ENCODE measurements at regions not wholly inside any gene's neighbourhood (a gene's known extent, or its start where the extent isn't known, plus 50 kb on each side); places are given as distances from the start of the nearest gene placed in this dataset.

- no peak overlapping the region for H2BK12ac ChIP-seq (ENCODE audit: insufficient read length, low read depth, low read length)
- Mint-ChIP-seq H3K36me3 (ENCODE audit: insufficient read depth in 1 of 3, low read depth in 3 of 3) (no peaks in the 10 kb centered on the region), H3K9me3 (no peaks in the 10 kb centered on the region), H3K27me3 (ENCODE audit: low read depth) (no peaks in the 10 kb centered on the region), H3K4me3 (no peak overlapping the region), H3K4me1 (peaks cover 39 to 42% of the 10 kb centered on the region in 2 experiments), H3K27ac (no peak overlapping the region)
- no peak overlapping the region for H2BK120ac ChIP-seq (ENCODE audit: low read depth, low read length, poor library complexity, severe bottlenecking)
- no peak for TF ChIP-seq CTCF (conservative IDR thresholded peaks at IDR 0.05)
- no peak overlapping the region for H2AFZ ChIP-seq (ENCODE audit: low read length)
- no peaks in the 10 kb centered on the region for H3K79me2 ChIP-seq (ENCODE audit: insufficient read depth, low read length)
- H4K5ac ChIP-seq (ENCODE audit: insufficient read length, low read depth, low read length), result no peak overlapping the region
- H4K8ac ChIP-seq (replicated peaks; ENCODE audit: insufficient read length, low read depth, low read length), result no peak overlapping the region
- no peaks in the 10 kb centered on the region for H3K27me3 ChIP-seq (ENCODE audit: insufficient read depth, low read length)
- H2AK5ac ChIP-seq (ENCODE audit: insufficient read length, low read length), result no peak overlapping the region
- H2BK5ac ChIP-seq (ENCODE audit: insufficient read length, low read length), result no peak overlapping the region
- no peak overlapping the region for H4K91ac ChIP-seq (ENCODE audit: insufficient read length, low read depth, low read length)
- WGBS (ENCODE audit: extremely low coverage, insufficient read length, low lambda C conversion rate), result no CpG with 5 or more reads among the region's 1 CpG
- no peak overlapping the region for H3K4ac ChIP-seq (ENCODE audit: low read depth, low read length)
- no peak overlapping the region for H3K56ac ChIP-seq (ENCODE audit: insufficient read length, low read depth, low read length)
- no peak overlapping the region for H3K14ac ChIP-seq (ENCODE audit: insufficient read depth, low read length)
- H4K20me1 ChIP-seq (ENCODE audit: control insufficient read depth, insufficient read depth, insufficient read length), result no peaks in the 10 kb centered on the region
- no peaks in the 10 kb centered on the region for H3K23me2 ChIP-seq (ENCODE audit: insufficient read length, low read depth, low read length, poor library complexity, severe bottlenecking)
- DNase-seq, result no peak
- H3K4me2 ChIP-seq (ENCODE audit: insufficient read depth, insufficient read length, low read length), result no peak overlapping the region
- H2BK15ac ChIP-seq (ENCODE audit: low read depth, low read length), result no peak overlapping the region
- H2BK20ac ChIP-seq (ENCODE audit: low read depth, low read length, poor library complexity, severe bottlenecking), result no peak overlapping the region
- H3K23ac ChIP-seq (ENCODE audit: insufficient read length, low read depth, low read length), result no peak overlapping the region
- no peaks in the 10 kb centered on the region for H3K9me3 ChIP-seq (ENCODE audit: control insufficient read depth, low read depth, low read length)
- H3K9ac ChIP-seq (ENCODE audit: extremely low read depth, insufficient read length, low read length), result no peak overlapping the region
- H3K79me1 ChIP-seq (ENCODE audit: insufficient read depth, low read depth, low read length, poor library complexity, severe bottlenecking), result no peaks in the 10 kb centered on the region
- H3K27ac ChIP-seq (ENCODE audit: insufficient read length, low read depth, low read length), result no peak overlapping the region
- H3T11ph ChIP-seq (ENCODE audit: low read length), result no peak overlapping the region
- H3K18ac ChIP-seq (ENCODE audit: insufficient read length, low read depth, low read length), result no peak overlapping the region
- peaks cover 10% of the 10 kb centered on the region for H3K4me1 ChIP-seq (ENCODE audit: insufficient read depth, low read length)
These were observed 363.5 kb downstream of the MAN2A1 start for GRCh38 chr5:110053205-110053604.

Measured in H9 (cell line).